Right lobe of liver (tissue), 4 donors: ENCODE measurements at regions not wholly inside any gene's neighbourhood (a gene's known extent, or its start where the extent isn't known, plus 50 kb on each side); places are given as distances from the start of the nearest gene placed in this dataset.

ENCODE experiments used
- POLR2A ChIP-seq: fragments of 450-650 bp; IDR thresholded peaks from one replicate; pipeline ENCODE4 v1.6.1; 2017; ENCODE audit warnings: antibody characterized with exemption, mild to moderate bottlenecking
- TF ChIP-seq, protein P1 (sequence below), 4 donors: fragments of 200-600 bp in 3 of 4; fragments of 450-650 bp in 1 of 4; IDR thresholded peaks; one replicate each; pipeline versions ENCODE4 v1.5.1 to v1.8.0; 2016 to 2022; ENCODE audit warnings: antibody characterized with exemption in 4 of 4, mild to moderate bottlenecking in 2 of 4
- donor health status: DM: no; HTN: no; CAD: no.
- donor health status: DM: no; HTN: no; CAD: no.
- donor health status: DM: no; HTN: yes; CAD: no.

- TF ChIP-seq, protein P1, sequence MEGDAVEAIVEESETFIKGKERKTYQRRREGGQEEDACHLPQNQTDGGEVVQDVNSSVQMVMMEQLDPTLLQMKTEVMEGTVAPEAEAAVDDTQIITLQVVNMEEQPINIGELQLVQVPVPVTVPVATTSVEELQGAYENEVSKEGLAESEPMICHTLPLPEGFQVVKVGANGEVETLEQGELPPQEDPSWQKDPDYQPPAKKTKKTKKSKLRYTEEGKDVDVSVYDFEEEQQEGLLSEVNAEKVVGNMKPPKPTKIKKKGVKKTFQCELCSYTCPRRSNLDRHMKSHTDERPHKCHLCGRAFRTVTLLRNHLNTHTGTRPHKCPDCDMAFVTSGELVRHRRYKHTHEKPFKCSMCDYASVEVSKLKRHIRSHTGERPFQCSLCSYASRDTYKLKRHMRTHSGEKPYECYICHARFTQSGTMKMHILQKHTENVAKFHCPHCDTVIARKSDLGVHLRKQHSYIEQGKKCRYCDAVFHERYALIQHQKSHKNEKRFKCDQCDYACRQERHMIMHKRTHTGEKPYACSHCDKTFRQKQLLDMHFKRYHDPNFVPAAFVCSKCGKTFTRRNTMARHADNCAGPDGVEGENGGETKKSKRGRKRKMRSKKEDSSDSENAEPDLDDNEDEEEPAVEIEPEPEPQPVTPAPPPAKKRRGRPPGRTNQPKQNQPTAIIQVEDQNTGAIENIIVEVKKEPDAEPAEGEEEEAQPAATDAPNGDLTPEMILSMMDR (IDR thresholded peaks at IDR 0.05): peak in 1 of 4 donors; percentile 2
- no peak for TF ChIP-seq POLR2A
These were observed 169.4 kb downstream of the AKR1D1 start for GRCh38 chr7:138245682-138246081.
